NCI-H774 (cell line): ENCODE measurements at regions not wholly inside any gene's neighbourhood (a gene's known extent, or its start where the extent isn't known, plus 50 kb on each side); places are given as distances from the start of the nearest gene placed in this dataset.

ENCODE experiments used
- DNase-seq: peaks from one replicate; lab custom pipeline; 2025; lab: John Stamatoyannopoulos, UW

- DNase-seq: no peak
Measured at GRCh38 chr3:78421247-78421966, 1346.4 kb downstream of the ROBO1 start.

GRCh38 chr3:78424656-78425055 lies 1343.1 kb downstream of the ROBO1 start:
- no peak for DNase-seq

GRCh38 chr3:78426454-78426853 lies 1341.3 kb downstream of the ROBO1 start:
- no peak for DNase-seq

GRCh38 chr3:78427303-78427702 lies 1340.5 kb downstream of the ROBO1 start:
- DNase-seq: no peak

GRCh38 chr3:78430741-78431140 lies 1337.1 kb downstream of the ROBO1 start:
- no peak for DNase-seq

- no peak for DNase-seq
Measured at GRCh38 chr3:78434801-78435200, 1333.0 kb downstream of the ROBO1 start.

- DNase-seq: no peak
Measured at GRCh38 chr3:78455166-78455565, 1312.6 kb downstream of the ROBO1 start.

GRCh38 chr3:78455712-78456433 lies 1311.9 kb downstream of the ROBO1 start:
- no peak for DNase-seq

- DNase-seq: no peak
Measured at GRCh38 chr3:78459796-78460195, 1308.0 kb downstream of the ROBO1 start.

GRCh38 chr3:78462021-78462420 lies 1305.8 kb downstream of the ROBO1 start:
- no peak for DNase-seq

- no peak for DNase-seq
Measured at GRCh38 chr3:78476076-78476475, 1291.7 kb downstream of the ROBO1 start.

- no peak for DNase-seq
Measured at GRCh38 chr3:78481050-78481449, 1286.7 kb downstream of the ROBO1 start.

- no peak for DNase-seq
Measured at GRCh38 chr3:78483090-78483489, 1284.7 kb downstream of the ROBO1 start.

GRCh38 chr3:78494851-78495250 lies 1272.9 kb downstream of the ROBO1 start:
- no peak for DNase-seq

GRCh38 chr3:78495301-78495700 lies 1272.5 kb downstream of the ROBO1 start:
- DNase-seq: no peak

- DNase-seq: no peak
Measured at GRCh38 chr3:78496501-78496900, 1271.3 kb downstream of the ROBO1 start.

- DNase-seq: peak; percentile 39
Measured at GRCh38 chr3:78497021-78497420, 1270.8 kb downstream of the ROBO1 start.

- DNase-seq: no peak
Measured at GRCh38 chr3:78497767-78498166, 1270.0 kb downstream of the ROBO1 start.

- DNase-seq: no peak
Measured at GRCh38 chr3:78506061-78506460, 1261.7 kb downstream of the ROBO1 start.

- DNase-seq: no peak
Measured at GRCh38 chr3:78506581-78507195, 1261.1 kb downstream of the ROBO1 start.

GRCh38 chr3:78507196-78507984 lies 1260.4 kb downstream of the ROBO1 start:
- no peak for DNase-seq

GRCh38 chr3:78511840-78512239 lies 1256.0 kb downstream of the ROBO1 start:
- DNase-seq: no peak
